Activated T-helper 17 cell treated with anti-CD3 and anti-CD28 coated beads, Interleukin-2, amount 50 U/mL, for 72 hours (primary cell): ENCODE measurements at regions not wholly inside any gene's neighbourhood (a gene's known extent, or its start where the extent isn't known, plus 50 kb on each side); places are given as distances from the start of the nearest gene placed in this dataset.
"Not testable (repeated sequence)": the region's sequence is repeated elsewhere in the genome, so short reads cannot be mapped to it uniquely, and the experiment has no call there.

ENCODE experiments used
- ATAC-seq: fragments of 150-1000 bp; cut with Tn5 transposase; replicated peaks from 2 replicates; pipeline ENCODE4 v1.10.0; 2021; ENCODE audit warnings: mild to moderate bottlenecking, moderate library complexity
- H3K27ac Mint-ChIP-seq: one replicate; pipeline ENCODE4 v1.8.0; 2022; ENCODE audit warnings: mixed read lengths
- H3K27me3 Mint-ChIP-seq: one replicate; pipeline ENCODE4 v1.8.0; 2022; ENCODE audit warnings: mixed read lengths
- H3K36me3 Mint-ChIP-seq: one replicate; pipeline ENCODE4 v1.8.0; 2022; ENCODE audit warnings: low read depth, mild to moderate bottlenecking, mixed read lengths
- H3K4me1 Mint-ChIP-seq: one replicate; pipeline ENCODE4 v1.8.0; 2022; ENCODE audit warnings: mixed read lengths
- H3K4me3 Mint-ChIP-seq: one replicate; pipeline ENCODE4 v1.8.0; 2022; ENCODE audit warnings: mild to moderate bottlenecking, mixed read lengths
- H3K9me3 Mint-ChIP-seq: one replicate; pipeline ENCODE4 v1.8.0; 2022; ENCODE audit warnings: mixed read lengths

DNA sequence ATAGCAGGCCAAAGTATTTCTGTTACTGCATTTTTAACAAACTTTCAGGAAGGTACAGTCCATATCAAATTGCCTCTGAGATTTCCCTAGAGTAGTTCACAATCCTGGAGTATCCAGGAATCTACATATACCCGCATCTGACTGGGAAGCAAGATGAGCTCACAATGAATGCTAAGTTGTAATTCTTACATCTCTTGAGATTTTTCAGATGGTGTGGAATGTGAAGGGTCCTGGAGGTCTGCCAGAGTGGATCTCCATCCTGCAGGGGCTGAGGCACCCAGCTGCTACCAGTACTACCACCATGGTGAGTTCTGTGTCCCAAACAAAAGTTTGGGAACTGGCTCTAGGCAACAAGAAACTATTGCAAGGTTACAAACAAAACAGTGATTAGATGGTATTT lies 156.7 kb upstream of the CCDC54 start:
- Mint-ChIP-seq H3K4me1 (no peaks in the 10 kb centered on the region), H3K27me3 (peaks cover 14% of the 10 kb centered on the region), H3K36me3 (no peaks in the 10 kb centered on the region), H3K9me3 (no peaks in the 10 kb centered on the region), H3K27ac (no peak overlapping the region), H3K4me3 (no peak overlapping the region)
- ATAC-seq: no peak

DNA sequence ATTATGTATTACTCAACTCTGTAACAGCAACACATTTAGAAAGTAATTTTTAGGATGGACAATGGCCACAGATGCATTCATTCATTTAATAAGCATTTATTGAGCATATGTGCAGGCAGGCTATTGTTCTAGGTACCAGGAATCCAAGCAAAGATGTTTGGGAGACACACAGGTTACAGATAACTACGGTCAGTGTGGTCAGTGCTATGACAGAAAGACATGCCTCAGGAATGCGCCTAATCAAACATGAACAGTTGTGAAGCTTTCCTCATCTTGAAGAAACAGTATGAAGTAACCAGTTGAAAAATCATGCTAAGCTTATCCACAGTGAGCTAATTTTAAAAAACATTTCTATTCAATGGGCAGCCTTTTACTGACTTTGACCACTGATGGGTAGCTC lies 155.4 kb upstream of the CCDC54 start:
- Mint-ChIP-seq H3K4me3 (no peak overlapping the region), H3K36me3 (no peaks in the 10 kb centered on the region), H3K4me1 (no peaks in the 10 kb centered on the region), H3K27ac (no peak overlapping the region), H3K27me3 (peaks cover 20% of the 10 kb centered on the region), H3K9me3 (peaks cover 3% of the 10 kb centered on the region)
- ATAC-seq: no peak

DNA sequence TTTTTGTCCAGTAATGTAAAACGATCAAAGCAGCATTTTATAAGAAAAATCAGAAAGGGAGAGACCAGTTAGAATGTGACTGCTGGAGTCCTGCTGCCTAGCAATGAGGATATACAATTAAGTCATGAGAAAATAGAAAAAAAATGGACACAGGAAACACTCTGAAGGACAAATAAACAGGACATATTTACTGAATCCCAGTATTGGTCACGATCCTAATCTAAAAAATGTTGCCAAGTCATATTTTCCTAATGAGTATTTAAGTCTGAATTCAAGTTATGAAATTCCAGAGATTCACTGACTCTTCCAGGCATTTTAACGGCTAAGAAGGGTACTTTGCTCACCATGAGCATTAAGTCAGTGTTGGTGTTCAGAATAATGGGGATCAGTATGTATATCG lies 154.3 kb upstream of the CCDC54 start:
- Mint-ChIP-seq H3K4me3 (no peak overlapping the region), H3K9me3 (peaks cover 3% of the 10 kb centered on the region), H3K27ac (no peak overlapping the region)

DNA sequence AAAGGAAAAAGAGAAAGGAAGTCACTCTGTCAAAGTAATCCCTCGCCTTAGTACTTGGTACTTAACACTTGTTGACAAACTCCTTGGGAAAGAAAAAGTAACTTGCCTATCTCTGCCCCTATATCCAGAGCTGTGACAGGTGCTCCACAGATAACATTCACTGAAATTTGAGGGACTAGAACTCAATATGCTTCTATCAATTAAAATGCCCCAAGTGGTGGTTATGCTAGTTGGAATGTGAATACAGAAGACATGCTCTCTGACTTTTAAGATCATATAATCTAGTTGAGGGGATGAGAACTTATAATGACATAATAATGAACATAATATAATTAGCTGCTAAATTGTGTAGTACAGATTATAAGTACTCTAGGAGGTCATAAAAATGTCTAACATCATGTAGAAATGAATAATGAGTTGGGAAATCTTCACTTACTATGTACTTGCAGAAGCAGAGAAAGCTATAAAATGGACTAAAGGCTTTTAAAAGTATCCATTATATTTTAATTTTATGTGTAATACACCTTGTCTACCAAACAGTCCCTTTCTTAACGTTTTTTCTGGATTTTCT lies 153.1 kb upstream of the CCDC54 start:
- Mint-ChIP-seq H3K36me3 (no peaks in the 10 kb centered on the region), H3K4me3 (no peak overlapping the region), H3K9me3 (peaks cover 3% of the 10 kb centered on the region), H3K27me3 (peaks cover 20% of the 10 kb centered on the region), H3K27ac (no peak overlapping the region), H3K4me1 (no peaks in the 10 kb centered on the region)
- no peak for ATAC-seq

More for the DNA sequence above, 154.3 kb upstream of the CCDC54 start:
- no peaks in the 10 kb centered on the region for H3K4me1 Mint-ChIP-seq
- no peaks in the 10 kb centered on the region for H3K36me3 Mint-ChIP-seq
- H3K27me3 Mint-ChIP-seq: peaks cover 20% of the 10 kb centered on the region
- ATAC-seq: no peak

DNA sequence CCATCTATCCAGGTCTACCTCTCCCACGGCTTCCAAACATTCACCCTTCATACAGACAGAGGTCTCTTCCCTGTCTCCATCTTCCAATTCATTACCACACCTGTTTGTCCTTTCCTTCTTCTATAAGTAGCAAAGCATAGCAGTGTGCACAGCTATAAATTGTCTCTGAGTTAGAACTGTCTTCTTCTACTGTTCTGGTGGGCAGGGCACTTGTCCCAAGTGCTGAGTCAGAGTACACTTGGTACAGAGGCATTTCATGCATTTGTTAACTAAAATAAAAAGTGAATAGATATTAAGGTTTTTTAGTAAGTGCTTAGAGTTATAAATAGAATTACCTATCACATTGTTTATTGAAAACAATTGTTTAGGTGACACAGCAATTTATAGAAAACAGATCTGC lies 150.1 kb upstream of the CCDC54 start:
- peaks cover 3% of the 10 kb centered on the region for H3K9me3 Mint-ChIP-seq
- peaks cover 20% of the 10 kb centered on the region for H3K27me3 Mint-ChIP-seq
- no peaks in the 10 kb centered on the region for H3K4me1 Mint-ChIP-seq
- H3K27ac Mint-ChIP-seq: no peak overlapping the region
- no peak overlapping the region for H3K4me3 Mint-ChIP-seq
- no peaks in the 10 kb centered on the region for H3K36me3 Mint-ChIP-seq
- ATAC-seq: no peak

DNA sequence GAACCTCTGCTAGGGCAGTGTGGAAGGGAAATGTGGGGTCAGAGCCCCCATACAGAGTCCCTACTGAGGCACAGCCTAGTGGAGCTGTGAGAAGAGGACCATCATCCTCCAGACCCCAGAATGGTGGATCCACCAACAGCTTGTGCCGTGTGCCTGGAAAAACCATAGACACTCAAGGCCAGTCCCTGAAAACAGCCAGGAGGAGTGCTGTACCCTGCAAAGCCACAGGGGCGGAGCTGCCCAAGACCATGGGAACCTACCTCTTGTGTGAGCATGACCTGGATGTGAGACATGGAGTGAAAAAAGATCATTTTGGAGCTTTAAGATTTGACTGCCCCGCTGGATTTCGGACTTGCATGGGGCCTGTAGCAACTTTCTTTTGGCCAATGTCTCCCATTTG lies 143.4 kb upstream of the CCDC54 start:
- not testable (repeated sequence) for H3K36me3 Mint-ChIP-seq

DNA sequence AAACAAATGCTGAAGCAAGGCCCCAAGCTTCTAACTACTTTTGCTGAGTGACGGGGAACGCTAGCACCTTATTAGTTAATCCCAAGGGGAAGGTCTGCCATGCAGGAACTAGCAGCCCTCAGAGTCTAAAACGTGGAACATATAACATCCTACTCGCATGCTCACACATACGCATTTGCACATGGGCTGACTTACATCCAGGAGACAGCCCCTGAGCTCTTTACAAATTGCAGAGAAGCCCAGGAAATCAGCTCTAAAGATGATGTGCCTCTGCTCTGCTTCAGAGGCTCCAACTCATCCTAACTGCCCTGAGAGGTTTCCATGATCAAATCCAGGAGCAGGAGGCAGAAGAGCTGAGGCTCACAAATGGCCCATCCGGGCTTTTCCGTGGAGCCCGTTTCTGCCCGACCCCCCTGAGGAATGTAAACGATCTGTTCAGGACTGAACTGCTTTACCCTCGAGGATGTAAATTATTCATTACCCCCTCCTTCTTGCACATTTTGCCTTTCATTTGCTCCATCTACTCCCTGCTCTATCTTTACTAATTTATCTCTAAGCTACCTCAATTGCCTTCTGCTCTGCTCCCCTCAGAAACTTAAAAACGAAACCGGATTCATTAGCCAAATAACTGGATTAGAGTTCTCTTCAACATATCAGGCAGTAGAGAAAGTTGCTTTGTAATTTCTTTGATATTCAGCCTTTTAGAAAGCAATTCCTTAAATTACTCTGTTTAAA lies 141.9 kb upstream of the CCDC54 start:
- ATAC-seq: no peak
- Mint-ChIP-seq H3K27ac (peak overlapping the region; percentile 18), H3K4me1 (peaks cover 4% of the 10 kb centered on the region), H3K4me3 (peak overlapping the region; percentile 74), H3K9me3 (no peaks in the 10 kb centered on the region), H3K27me3 (peaks cover 3% of the 10 kb centered on the region), H3K36me3 (no peaks in the 10 kb centered on the region)

More for the DNA sequence above, 143.4 kb upstream of the CCDC54 start:
- not testable (repeated sequence) for H3K27me3 Mint-ChIP-seq, ATAC-seq, H3K4me3 Mint-ChIP-seq, H3K9me3 Mint-ChIP-seq, H3K4me1 Mint-ChIP-seq, H3K27ac Mint-ChIP-seq

DNA sequence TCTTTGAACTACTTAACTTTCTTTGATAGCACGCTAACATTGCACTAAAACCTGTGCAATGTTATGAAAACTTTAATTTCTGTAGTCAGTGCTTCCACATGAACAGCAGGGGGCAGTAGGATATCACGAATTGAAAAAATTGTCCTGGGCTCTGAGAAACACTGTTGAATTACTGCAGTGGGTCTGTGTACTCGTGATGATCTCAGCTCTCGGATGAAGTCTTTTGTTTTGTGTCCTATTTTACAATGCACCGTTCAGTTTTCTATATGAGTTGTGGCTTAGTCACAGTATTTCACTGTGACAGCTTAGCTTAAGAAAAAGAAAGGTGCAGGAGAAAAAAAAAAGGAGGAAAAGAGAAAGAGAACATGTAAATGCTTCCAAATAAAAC lies 141.3 kb upstream of the CCDC54 start:
- ATAC-seq: peak; percentile 84
- peak overlapping the region; percentile 74 for H3K4me3 Mint-ChIP-seq
- peaks cover 3% of the 10 kb centered on the region for H3K27me3 Mint-ChIP-seq

DNA sequence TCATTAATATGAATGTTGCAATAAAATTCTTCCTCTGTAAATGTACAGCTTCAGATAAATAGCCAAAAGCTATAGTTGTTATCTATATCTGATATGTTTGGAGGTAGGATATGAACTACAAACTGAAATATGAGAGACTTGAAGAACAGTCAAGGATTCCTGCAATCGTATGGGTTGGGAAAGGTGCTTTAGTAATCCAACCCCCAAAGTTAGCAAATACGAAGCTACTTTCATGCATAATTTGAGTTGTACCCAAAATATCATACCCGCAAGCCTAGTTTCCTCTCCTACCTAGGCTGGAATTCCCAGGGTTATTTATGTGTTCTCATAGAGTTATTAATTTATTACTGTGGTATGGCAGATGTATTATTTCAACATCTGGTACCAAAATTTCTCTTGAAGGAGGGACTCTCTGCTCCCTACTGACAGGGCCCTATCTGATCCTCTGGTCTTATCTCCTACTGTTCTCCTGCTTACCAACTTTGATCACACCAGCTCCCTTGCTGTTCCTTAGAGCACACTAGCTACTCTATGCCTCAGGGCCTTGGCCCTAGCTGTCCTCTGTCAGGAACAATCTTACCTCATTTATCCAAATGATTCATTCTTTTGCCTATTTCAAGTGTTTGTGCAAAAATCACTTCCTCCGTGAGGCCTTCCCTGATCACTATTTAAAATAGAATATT lies 140.4 kb upstream of the CCDC54 start:
- Mint-ChIP-seq H3K9me3 (no peaks in the 10 kb centered on the region), H3K27me3 (peaks cover 3% of the 10 kb centered on the region), H3K36me3 (no peaks in the 10 kb centered on the region), H3K4me1 (peaks cover 4% of the 10 kb centered on the region), H3K4me3 (no peak overlapping the region), H3K27ac (no peak overlapping the region)
- ATAC-seq: no peak

More for the DNA sequence above, 141.3 kb upstream of the CCDC54 start:
- Mint-ChIP-seq H3K27ac (peak overlapping the region; percentile 18), H3K9me3 (no peaks in the 10 kb centered on the region), H3K36me3 (no peaks in the 10 kb centered on the region), H3K4me1 (peaks cover 4% of the 10 kb centered on the region)

DNA sequence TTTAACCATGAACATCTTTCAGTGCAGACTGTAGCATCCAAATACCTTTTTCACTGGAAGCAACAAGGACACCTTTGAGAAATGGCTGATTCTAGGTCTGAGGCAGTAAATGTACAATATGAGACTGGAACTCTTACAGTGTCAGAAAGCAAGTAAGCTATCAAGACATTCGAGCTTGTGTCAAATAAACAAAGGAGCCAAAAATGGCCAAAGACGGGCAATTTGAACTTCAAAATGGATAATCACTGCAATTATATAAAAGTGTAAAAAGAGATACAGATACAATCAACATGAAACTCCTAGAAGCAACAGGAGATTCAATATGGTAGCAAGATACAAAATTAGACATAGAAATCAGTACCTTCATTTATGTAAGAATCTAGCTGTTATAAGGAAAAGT lies 138.5 kb upstream of the CCDC54 start:
- Mint-ChIP-seq H3K27me3 (peaks cover 3% of the 10 kb centered on the region), H3K4me3 (no peak overlapping the region), H3K9me3 (no peaks in the 10 kb centered on the region), H3K4me1 (peaks cover 4% of the 10 kb centered on the region), H3K27ac (no peak overlapping the region), H3K36me3 (no peaks in the 10 kb centered on the region)
- ATAC-seq: no peak

DNA sequence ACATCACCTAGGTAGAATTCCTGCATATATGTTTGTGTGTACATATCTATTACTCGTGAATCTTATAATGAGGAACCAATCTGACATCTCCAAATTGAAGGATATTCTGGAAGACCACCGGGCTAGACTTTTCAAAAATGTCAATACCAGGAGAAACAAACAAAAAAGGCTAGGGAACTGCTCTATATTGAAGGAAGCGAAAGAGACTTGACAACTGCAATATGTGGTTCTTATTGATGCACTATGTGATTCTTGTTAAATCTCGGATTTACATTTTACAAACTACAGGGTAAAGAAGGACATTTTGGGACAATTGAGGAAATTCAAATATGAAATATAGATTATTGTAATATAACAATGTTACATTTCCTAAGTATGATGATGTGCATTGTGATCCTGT lies 137.5 kb upstream of the CCDC54 start:
- Mint-ChIP-seq H3K4me1 (peaks cover 4% of the 10 kb centered on the region), H3K4me3 (peak overlapping the region; percentile 88), H3K9me3 (no peaks in the 10 kb centered on the region), H3K36me3 (no peaks in the 10 kb centered on the region), H3K27me3 (peaks cover 3% of the 10 kb centered on the region), H3K27ac (no peak overlapping the region)
- no peak for ATAC-seq

DNA sequence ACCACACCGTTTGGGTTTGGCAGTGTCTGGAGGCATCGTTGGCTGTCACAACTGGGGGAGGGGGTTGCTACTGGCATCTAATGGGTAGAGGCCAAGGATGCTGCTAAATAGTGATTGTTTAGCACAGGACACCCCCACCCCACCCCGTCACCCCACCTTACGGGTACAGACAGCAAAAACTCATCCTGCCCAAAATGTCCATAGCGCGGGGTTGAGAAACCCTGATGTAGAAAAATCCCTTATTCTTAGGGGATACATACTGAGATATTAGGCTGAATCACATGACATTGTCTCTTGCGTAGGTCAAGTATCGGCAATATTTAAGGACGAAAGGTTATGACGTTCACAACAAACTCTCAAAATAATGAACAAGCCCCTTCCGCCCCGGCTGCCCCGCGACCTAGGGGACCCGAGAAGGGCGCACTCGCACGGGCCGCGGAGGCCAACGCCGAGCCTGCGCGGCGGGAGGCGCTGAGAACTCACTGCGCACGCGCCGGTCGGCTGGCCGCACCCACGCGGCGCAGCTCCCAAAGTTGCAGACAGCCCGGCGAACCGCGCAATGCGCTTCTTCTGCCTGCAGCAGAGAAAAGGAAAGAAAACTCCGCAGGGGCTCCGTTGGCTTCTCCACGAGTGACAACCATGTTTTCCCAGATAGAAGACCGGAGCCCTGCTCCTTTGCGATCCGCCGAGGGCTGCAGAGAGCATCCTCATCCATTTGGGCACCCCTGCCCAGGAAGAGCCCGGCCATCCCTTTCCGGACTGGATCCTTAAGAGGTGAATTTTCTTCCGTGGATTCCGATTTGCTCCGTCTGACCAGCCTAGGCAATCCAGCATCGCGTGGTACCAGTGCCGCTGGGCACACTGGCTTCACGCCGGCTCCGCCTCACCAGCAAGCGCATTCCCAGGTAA lies 136.8 kb upstream of the CCDC54 start:
- H3K27me3 Mint-ChIP-seq: peaks cover 3% of the 10 kb centered on the region
- peak; percentile 91 for ATAC-seq
- peak overlapping the region; percentile 88 for H3K4me3 Mint-ChIP-seq
- H3K4me1 Mint-ChIP-seq: peaks cover 4% of the 10 kb centered on the region
- peak overlapping the region; percentile 42 for H3K27ac Mint-ChIP-seq
- H3K36me3 Mint-ChIP-seq: no peaks in the 10 kb centered on the region
- H3K9me3 Mint-ChIP-seq: no peaks in the 10 kb centered on the region

DNA sequence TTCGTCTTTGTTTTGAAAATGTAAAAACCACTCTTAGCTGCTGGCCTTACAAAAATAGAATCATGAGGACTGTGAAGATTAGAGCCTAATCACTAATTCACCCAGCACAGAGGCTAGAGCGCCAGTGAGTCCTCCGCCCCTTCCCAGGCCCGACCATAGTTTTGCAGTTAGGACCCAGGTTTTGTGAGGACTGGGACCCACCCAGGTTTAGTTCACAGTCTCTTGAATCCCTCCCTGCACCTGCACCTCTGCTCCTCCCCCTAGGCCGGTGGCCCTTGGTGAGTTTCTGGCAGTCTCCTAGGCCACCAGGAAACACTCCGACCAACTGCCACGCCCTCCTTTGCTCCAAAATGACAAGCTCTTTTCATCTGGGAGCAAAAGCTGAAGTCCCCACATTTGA lies 136.0 kb upstream of the CCDC54 start:
- Mint-ChIP-seq H3K9me3 (no peaks in the 10 kb centered on the region), H3K4me1 (no peaks in the 10 kb centered on the region), H3K27me3 (no peaks in the 10 kb centered on the region), H3K27ac (peak overlapping the region; percentile 42), H3K4me3 (peak overlapping the region; percentile 88), H3K36me3 (no peaks in the 10 kb centered on the region)
- peak; percentile 21 for ATAC-seq

DNA sequence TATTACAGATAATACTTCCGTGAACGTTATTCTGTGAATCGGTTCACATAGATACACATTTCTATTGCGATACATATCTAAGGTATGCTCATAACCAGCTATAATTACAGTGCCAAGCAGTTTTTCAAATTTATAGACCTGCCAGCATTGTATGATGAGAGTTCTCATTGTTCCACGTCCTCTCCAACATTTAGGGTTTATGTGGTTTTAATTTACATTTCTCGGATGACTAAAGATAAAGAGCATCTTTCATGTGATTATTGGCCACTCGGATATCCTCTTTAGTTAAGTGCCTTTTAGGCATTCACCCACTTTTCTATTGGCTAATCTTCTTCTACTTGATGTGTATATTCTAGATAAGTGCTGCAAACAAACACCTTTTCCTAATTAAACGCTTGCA lies 134.7 kb upstream of the CCDC54 start:
- Mint-ChIP-seq H3K9me3 (no peaks in the 10 kb centered on the region), H3K36me3 (no peaks in the 10 kb centered on the region), H3K27me3 (no peaks in the 10 kb centered on the region), H3K4me1 (no peaks in the 10 kb centered on the region), H3K27ac (no peak overlapping the region), H3K4me3 (no peak overlapping the region)
- ATAC-seq: no peak
